IMR-90 (cell line): ENCODE measurements at regions not wholly inside any gene's neighbourhood (a gene's known extent, or its start where the extent isn't known, plus 50 kb on each side); places are given as distances from the start of the nearest gene placed in this dataset.

Experiments used
- CTCF ChIP-seq: conservative IDR thresholded peaks from 2 replicates; pipeline ENCODE4 v1.5.1; 2012; ENCODE audit warnings: mild to moderate bottlenecking, low read depth, low read length, improper control_type of control experiment
- RCOR1 ChIP-seq: IDR thresholded peaks from 2 replicates; pipeline ENCODE4 v1.6.1; 2012; ENCODE audit warnings: mild to moderate bottlenecking, low read length, improper control_type of control experiment; ENCODE audit not compliant: insufficient replicate concordance

GRCh38 chr4:114284629-114285028, 305.2 kb upstream of the ARSJ start:
- TF ChIP-seq CTCF (no peak), RCOR1 (no peak)
